Parathyroid adenoma (tissue), 2 donors: ENCODE measurements at regions not wholly inside any gene's neighbourhood (a gene's known extent, or its start where the extent isn't known, plus 50 kb on each side); places are given as distances from the start of the nearest gene placed in this dataset.

ENCODE experiments used
- H2AFZ ChIP-seq: fragments of 300-600 bp; sonication (generic); one replicate; pipeline ENCODE4 v1.7.0; 2017; ENCODE audit warnings: antibody characterized with exemption, mild to moderate bottlenecking
- H3K27ac ChIP-seq: fragments of 300-600 bp; sonication (generic); one replicate; pipeline ENCODE4 v1.7.0; 2017
- H3K27me3 ChIP-seq: fragments of 300-600 bp; sonication (generic); one replicate; pipeline ENCODE4 v1.7.0; 2017; ENCODE audit warnings: low read length; ENCODE audit not compliant: control insufficient read depth, insufficient read depth
- H3K36me3 ChIP-seq: fragments of 300-600 bp; sonication (generic); one replicate; pipeline ENCODE4 v1.7.0; 2017; ENCODE audit warnings: low read length; ENCODE audit not compliant: control insufficient read depth, insufficient read depth
- H3K4me1 ChIP-seq: fragments of 300-600 bp; sonication (generic); one replicate; pipeline ENCODE4 v1.7.0; 2017; ENCODE audit warnings: control low read depth
- H3K4me2 ChIP-seq: fragments of 300-600 bp; sonication (generic); one replicate; pipeline ENCODE4 v1.7.0; 2017; ENCODE audit warnings: low read length
- H3K4me3 ChIP-seq: fragments of 300-600 bp; sonication (generic); one replicate; pipeline ENCODE4 v1.7.0; 2017; ENCODE audit warnings: low read depth, low read length
- H3K79me2 ChIP-seq: fragments of 300-600 bp; sonication (generic); one replicate; pipeline ENCODE4 v1.7.0; 2017; ENCODE audit warnings: control low read depth
- H3K9ac ChIP-seq: fragments of 300-600 bp; sonication (generic); one replicate; pipeline ENCODE4 v1.7.0; 2017; ENCODE audit warnings: mild to moderate bottlenecking
- H3K9me3 ChIP-seq: fragments of 300-600 bp; sonication (generic); one replicate; pipeline ENCODE4 v1.7.0; 2017; ENCODE audit warnings: low read length; ENCODE audit not compliant: control insufficient read depth
- TF ChIP-seq, protein P1 (sequence below): fragments of 300-600 bp; sonication (generic); IDR thresholded peaks from one replicate; pipeline ENCODE4 v1.7.0; 2017; ENCODE audit warnings: antibody characterized with exemption, mild to moderate bottlenecking
- donor health status: primary hyperparathyroidism.

DNA sequence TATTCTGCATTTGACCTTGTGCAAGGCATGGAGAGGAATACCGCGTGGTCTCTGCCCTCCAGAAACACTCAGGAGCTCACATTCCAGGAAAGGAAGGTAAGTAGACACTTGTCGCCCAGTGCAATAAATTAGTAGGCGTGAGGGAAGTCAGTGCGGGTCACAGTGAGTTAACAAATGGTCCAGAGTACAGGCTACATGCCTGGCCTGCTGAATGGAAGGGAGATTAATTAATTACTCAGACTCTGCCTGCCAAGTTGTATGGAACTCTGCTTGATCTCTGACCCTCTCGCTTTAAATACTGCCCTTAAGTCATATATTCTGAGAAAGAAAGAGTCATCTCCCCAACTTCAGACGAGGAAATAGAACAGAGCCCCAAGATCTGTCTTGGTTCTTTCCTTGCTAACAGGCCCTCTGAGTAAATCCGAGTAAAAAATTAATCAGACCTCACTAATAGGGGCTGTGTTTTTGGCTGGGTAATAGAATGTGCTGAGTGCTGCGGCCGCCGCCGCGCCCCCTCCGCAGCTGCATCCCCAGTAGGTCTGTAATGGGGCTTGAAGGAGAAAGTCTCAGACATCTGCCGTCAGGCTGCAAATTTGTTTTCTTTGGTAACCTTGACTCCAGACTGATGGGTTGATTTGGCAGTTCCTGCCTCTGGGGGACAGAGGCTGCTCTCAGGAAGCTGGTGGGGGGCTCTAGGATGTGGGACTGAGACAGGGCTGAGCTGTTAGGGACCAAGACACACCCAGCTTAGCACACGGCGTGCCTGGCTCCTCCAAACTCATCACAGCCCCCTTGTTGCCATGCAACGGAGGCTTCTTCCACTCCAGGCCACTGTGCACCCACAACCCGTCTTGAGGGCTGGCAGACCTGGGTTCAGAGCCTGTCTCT is 144.4 kb downstream of the NSG2 start:
- Histone ChIP-seq H3K79me2 (no peaks in the 10 kb centered on the region), H3K4me3 (no peak overlapping the region), H3K9me3 (no peaks in the 10 kb centered on the region), H2AFZ (no peak overlapping the region), H3K9ac (no peak overlapping the region), H3K27ac (no peak overlapping the region), H3K4me1 (no peaks in the 10 kb centered on the region), H3K36me3 (no peaks in the 10 kb centered on the region), H3K4me2 (no peak overlapping the region), H3K27me3 (no peaks in the 10 kb centered on the region)
- TF ChIP-seq, protein P1, sequence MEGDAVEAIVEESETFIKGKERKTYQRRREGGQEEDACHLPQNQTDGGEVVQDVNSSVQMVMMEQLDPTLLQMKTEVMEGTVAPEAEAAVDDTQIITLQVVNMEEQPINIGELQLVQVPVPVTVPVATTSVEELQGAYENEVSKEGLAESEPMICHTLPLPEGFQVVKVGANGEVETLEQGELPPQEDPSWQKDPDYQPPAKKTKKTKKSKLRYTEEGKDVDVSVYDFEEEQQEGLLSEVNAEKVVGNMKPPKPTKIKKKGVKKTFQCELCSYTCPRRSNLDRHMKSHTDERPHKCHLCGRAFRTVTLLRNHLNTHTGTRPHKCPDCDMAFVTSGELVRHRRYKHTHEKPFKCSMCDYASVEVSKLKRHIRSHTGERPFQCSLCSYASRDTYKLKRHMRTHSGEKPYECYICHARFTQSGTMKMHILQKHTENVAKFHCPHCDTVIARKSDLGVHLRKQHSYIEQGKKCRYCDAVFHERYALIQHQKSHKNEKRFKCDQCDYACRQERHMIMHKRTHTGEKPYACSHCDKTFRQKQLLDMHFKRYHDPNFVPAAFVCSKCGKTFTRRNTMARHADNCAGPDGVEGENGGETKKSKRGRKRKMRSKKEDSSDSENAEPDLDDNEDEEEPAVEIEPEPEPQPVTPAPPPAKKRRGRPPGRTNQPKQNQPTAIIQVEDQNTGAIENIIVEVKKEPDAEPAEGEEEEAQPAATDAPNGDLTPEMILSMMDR = no peak

DNA sequence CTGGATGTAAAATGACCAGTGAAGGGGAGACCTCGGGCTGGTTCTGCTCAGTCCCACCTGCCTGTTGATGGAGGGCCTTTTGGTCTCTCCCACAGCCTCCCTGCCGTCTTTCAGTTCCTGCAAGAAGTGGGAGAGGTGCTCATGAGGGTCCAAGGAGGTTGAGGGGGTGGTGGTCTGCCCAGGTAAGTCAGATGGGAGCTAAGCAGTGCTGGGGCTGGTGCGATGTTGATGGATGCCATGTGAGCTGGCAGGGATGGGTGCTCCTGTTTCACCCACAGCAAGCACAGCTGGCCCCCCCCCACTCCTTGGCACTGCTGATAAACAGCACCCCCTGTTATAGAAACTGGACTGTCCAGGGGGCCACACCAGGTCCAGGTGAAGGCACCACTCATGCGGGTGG is 145.6 kb downstream of the NSG2 start:
- Histone ChIP-seq H3K4me2 (no peak overlapping the region), H3K9me3 (no peaks in the 10 kb centered on the region), H3K27me3 (no peaks in the 10 kb centered on the region), H3K4me1 (no peaks in the 10 kb centered on the region), H3K79me2 (no peaks in the 10 kb centered on the region), H3K27ac (no peak overlapping the region), H3K9ac (no peak overlapping the region), H2AFZ (no peak overlapping the region), H3K36me3 (no peaks in the 10 kb centered on the region), H3K4me3 (no peak overlapping the region)
- TF ChIP-seq, protein P1 = no peak

DNA sequence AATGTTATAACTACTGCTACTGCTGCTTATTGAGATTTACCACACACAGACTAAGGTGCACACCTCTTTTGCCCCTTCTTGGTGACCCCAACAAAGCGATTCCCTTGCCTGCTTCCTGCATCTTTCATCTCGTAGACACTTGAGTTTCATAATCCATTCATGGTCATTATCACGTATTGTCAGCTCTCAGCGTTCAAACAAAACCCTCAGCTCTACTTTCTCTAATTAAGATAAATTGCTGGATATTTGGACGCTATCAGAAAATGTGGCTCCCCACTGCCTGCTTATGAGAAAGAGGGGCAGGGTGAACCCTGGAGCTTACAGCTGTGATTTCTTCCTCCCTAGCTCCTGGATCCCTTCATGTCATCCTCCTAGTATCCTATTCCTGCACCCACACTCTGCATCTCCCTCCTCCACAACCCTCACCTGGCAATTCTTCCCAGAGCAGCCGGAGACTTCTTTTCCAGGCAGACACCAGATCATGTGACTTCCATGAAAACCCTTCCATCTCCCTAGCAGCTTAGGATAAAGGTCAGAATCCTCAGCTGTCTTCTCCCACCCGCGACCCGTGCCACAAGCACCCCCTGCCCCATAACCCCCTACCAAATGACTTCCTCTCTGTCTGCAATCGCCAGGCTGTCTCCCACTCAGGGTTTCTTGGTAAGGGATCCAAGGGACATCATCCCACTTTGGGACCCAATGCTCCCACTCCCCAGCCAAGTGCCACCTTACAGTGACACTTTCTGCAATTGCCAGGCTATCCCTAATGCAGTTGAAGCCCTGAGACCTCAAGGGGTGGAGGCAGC is 146.5 kb downstream of the NSG2 start:
- Histone ChIP-seq H3K79me2 (no peaks in the 10 kb centered on the region), H3K27ac (no peak overlapping the region), H3K27me3 (no peaks in the 10 kb centered on the region), H3K4me1 (no peaks in the 10 kb centered on the region), H3K4me2 (no peak overlapping the region), H3K9ac (no peak overlapping the region), H3K36me3 (no peaks in the 10 kb centered on the region), H3K4me3 (no peak overlapping the region), H2AFZ (no peak overlapping the region), H3K9me3 (no peaks in the 10 kb centered on the region)
- TF ChIP-seq, protein P1 = no peak

DNA sequence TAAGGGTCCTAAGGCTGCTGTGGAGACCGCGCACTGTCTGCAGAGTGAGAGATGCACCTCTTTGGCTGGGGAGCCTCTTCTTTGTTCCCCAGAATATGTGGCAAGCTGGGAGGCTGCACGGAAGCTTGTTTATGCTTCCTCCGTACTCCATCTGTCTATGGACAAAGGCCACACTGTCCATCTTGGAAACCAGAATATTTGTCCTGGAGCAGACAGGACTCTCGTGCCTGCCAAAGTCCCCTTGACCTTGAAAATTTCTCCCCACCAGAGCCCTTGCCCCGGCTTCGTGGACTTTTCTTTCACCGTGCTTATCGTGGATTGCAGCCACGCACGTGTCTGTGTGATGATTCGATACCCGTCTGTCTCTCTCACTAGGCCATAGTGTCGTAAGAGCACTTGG is 147.4 kb downstream of the NSG2 start:
- Histone ChIP-seq H3K79me2 (no peaks in the 10 kb centered on the region), H3K27me3 (no peaks in the 10 kb centered on the region), H3K4me2 (no peak overlapping the region), H3K27ac (no peak overlapping the region), H3K9me3 (no peaks in the 10 kb centered on the region), H3K36me3 (no peaks in the 10 kb centered on the region), H2AFZ (no peak overlapping the region), H3K9ac (no peak overlapping the region), H3K4me3 (no peak overlapping the region), H3K4me1 (no peaks in the 10 kb centered on the region)
- TF ChIP-seq, protein P1 = no peak
